IMR-90 (cell line): ENCODE measurements at regions not wholly inside any gene's neighbourhood (a gene's known extent, or its start where the extent isn't known, plus 50 kb on each side); places are given as distances from the start of the nearest gene placed in this dataset. TPM values are rescaled to one million over a fixed set of nuclear protein-coding genes. Genes with fewer than 3 reads are reported as not detected.

ENCODE experiments used
- ATAC-seq: fragments of 200-7000 bp; cut with Tn5 transposase; 2 replicates; pipeline ENCODE4 v1.9.1; 2020; ENCODE audit warnings: low read depth, mild to moderate bottlenecking, moderate library complexity
- BruUV-seq: library from RNA; stranded (reverse); fragments of 400-500 nt; replicated peaks from 2 replicates; lab custom pipeline; 2021; lab: Mats Ljungman, UMichigan
- CTCF ChIA-PET: fragments of 300-600 bp; formaldehyde crosslinking; extraction: SDS; loops from one replicate; lab custom pipeline; 2021; ENCODE audit warnings: antibody characterized with exemption; lab: Yijun Ruan, JAX
- POLR2A ChIA-PET: fragments of 300-600 bp; sonication (Branson Sonifier 250); formaldehyde crosslinking; loops from one replicate; lab custom pipeline; 2022; ENCODE audit warnings: antibody characterized with exemption; ENCODE audit not compliant: unreplicated experiment; lab: Charles Lee
- DNase-seq: peaks from one replicate; pipeline ENCODE4 v3.0.0; 2013
- H2AFZ ChIP-seq: replicated peaks from 2 replicates; pipeline ENCODE3; 2013; ENCODE audit warnings: low read length, mild to moderate bottlenecking; ENCODE audit not compliant: poor library complexity
- H2AK5ac ChIP-seq: 2 replicates; pipeline ENCODE4 v1.6.1; 2013; ENCODE audit warnings: low read depth, low read length, inconsistent platforms
- H2AK9ac ChIP-seq: replicated peaks from 2 replicates; pipeline ENCODE3; 2013; ENCODE audit warnings: mild to moderate bottlenecking, low read depth, low read length, moderate library complexity; ENCODE audit not compliant: poor library complexity
- H2BK120ac ChIP-seq: 2 replicates; pipeline ENCODE4 v1.6.1; 2013; ENCODE audit warnings: low read depth, low read length, inconsistent platforms
- H2BK15ac ChIP-seq: 3 replicates; pipeline ENCODE4 v1.6.1; 2013; ENCODE audit warnings: low read depth, low read length, inconsistent platforms
- H2BK20ac ChIP-seq: 2 replicates; pipeline ENCODE4 v1.6.1; 2013; ENCODE audit warnings: low read depth, mild to moderate bottlenecking, inconsistent platforms, low read length, moderate library complexity
- H2BK5ac ChIP-seq: 2 replicates; pipeline ENCODE4 v1.6.1; 2013; ENCODE audit warnings: mild to moderate bottlenecking, low read depth, low read length, inconsistent platforms; ENCODE audit not compliant: poor library complexity, severe bottlenecking
- H3K14ac ChIP-seq: replicated peaks from 2 replicates; pipeline ENCODE4 v1.6.1; 2013; ENCODE audit warnings: low read depth, low read length, inconsistent platforms
- H3K18ac ChIP-seq: 2 replicates; pipeline ENCODE4 v1.6.1; 2013; ENCODE audit warnings: low read depth, low read length, control low read depth
- H3K23ac ChIP-seq: 2 replicates; pipeline ENCODE4 v1.6.1; 2013; ENCODE audit warnings: low read depth, low read length, inconsistent platforms
- H3K27ac ChIP-seq: 2 replicates; pipeline ENCODE4 v1.5.1; 2013; ENCODE audit warnings: mild to moderate bottlenecking, control low read depth, low read length; ENCODE audit not compliant: insufficient read depth
- H3K27me3 ChIP-seq: 2 replicates; pipeline ENCODE4 v1.6.1; 2013; ENCODE audit warnings: low read length; ENCODE audit not compliant: control insufficient read depth, insufficient read depth
- H3K36me3 ChIP-seq: 2 replicates; pipeline ENCODE4 v1.6.1; 2013; ENCODE audit warnings: low read length, mixed read lengths; ENCODE audit not compliant: control insufficient read depth, insufficient read depth
- H3K4ac ChIP-seq: 2 replicates; pipeline ENCODE4 v1.6.1; 2013; ENCODE audit warnings: low read depth, low read length, inconsistent platforms
- H3K4me1 ChIP-seq: 2 replicates; pipeline ENCODE4 v1.6.1; 2013; ENCODE audit warnings: low read length, mixed read lengths; ENCODE audit not compliant: control insufficient read depth, insufficient read depth
- H3K4me2 ChIP-seq: 2 replicates; pipeline ENCODE4 v1.6.1; 2013; ENCODE audit warnings: low read depth, mild to moderate bottlenecking, control low read depth, low read length, moderate library complexity
- H3K4me3 ChIP-seq: 2 replicates; pipeline ENCODE4 v1.5.1; 2013; ENCODE audit warnings: low read depth, mild to moderate bottlenecking, control low read depth, low read length, moderate library complexity; ENCODE audit not compliant: insufficient read depth
- H3K56ac ChIP-seq: 2 replicates; pipeline ENCODE4 v1.6.1; 2013; ENCODE audit warnings: low read length, inconsistent platforms; ENCODE audit not compliant: insufficient read depth; ENCODE audit errors: extremely low read depth
- H3K79me1 ChIP-seq, 2 experiments: 2 replicates each; pipeline ENCODE4 v1.6.1; 2013; ENCODE audit warnings: low read length in 2 of 2, inconsistent platforms in 1 of 2, low read depth in 1 of 2
- H3K9ac ChIP-seq: 2 replicates; pipeline ENCODE4 v1.6.1; 2013; ENCODE audit warnings: low read depth, low read length, control low read depth
- H3K9me1 ChIP-seq: 2 replicates; pipeline ENCODE4 v1.6.1; 2013; ENCODE audit warnings: low read length, inconsistent platforms; ENCODE audit not compliant: insufficient read depth
- H3K9me3 ChIP-seq: 2 replicates; pipeline ENCODE4 v1.6.1; 2013; ENCODE audit warnings: low read length; ENCODE audit not compliant: control insufficient read depth, insufficient read depth
- H4K20me1 ChIP-seq: 2 replicates; pipeline ENCODE4 v1.6.1; 2013; ENCODE audit warnings: low read length, inconsistent platforms; ENCODE audit not compliant: insufficient read depth
- H4K5ac ChIP-seq: 2 replicates; pipeline ENCODE4 v1.6.1; 2013; ENCODE audit warnings: mild to moderate bottlenecking, low read depth, low read length, control low read depth
- H4K8ac ChIP-seq, 2 experiments: 2 replicates each; pipeline ENCODE4 v1.6.1; 2013; ENCODE audit warnings: low read depth in 2 of 2, low read length in 2 of 2, control low read depth in 1 of 2, inconsistent platforms in 1 of 2
- H4K91ac ChIP-seq: 2 replicates; pipeline ENCODE4 v1.6.1; 2013; ENCODE audit warnings: low read depth, low read length, inconsistent platforms; ENCODE audit not compliant: insufficient read depth
- CHD1 ChIP-seq: IDR thresholded peaks from 2 replicates; pipeline ENCODE4 v1.6.1; 2012; ENCODE audit warnings: low read depth, low read length, improper control_type of control experiment
- FOS ChIP-seq: fragments of 150-350 bp; IDR thresholded peaks from 2 replicates; pipeline ENCODE4 v1.6.1; 2016; ENCODE audit warnings: low read depth, low read length
- WGBS, 2 experiments: methylation state at CpG; one replicate each; pipeline versions ENCODE4 v1.1.5 to v1.1.7; 2013; ENCODE audit warnings: missing lambda C conversion rate in 2 of 2; ENCODE audit not compliant: insufficient read length in 1 of 2; ENCODE audit errors: extremely low coverage in 2 of 2; 5-methylcytosine and 5-hydroxymethylcytosine counted together
- dilution Hi-C: fragments of 300-500 bp; cut with HindIII; formaldehyde crosslinking; loops from one replicate; pipeline ENCODE4 v1.14.3; 2018; ENCODE audit warnings: low sequenced_read_pairs; ENCODE audit not compliant: unreplicated experiment
- in situ Hi-C: fragments of 300-500 bp; cut with MboI; formaldehyde crosslinking; loops from 3 replicates; pipeline ENCODE4 v1.14.3; 2019; ENCODE audit warnings: low sequenced_read_pairs, inconsistent platforms, mixed read lengths
- intact Hi-C: fragments of 100-400 bp; cut with micrococcal nuclease; formaldehyde crosslinking; loops from 2 replicates; pipeline ENCODE4 v1.10.0; 2022
- microRNA-seq, 2 experiments: library from miRNA; stranded (forward) in 1 of 2; unstranded in 1 of 2; fragments of 10-50 nt in 1 of 2; fragments of <30 nt in 1 of 2; gene quantifications in 1 of 2; microRNA quantifications in 1 of 2; one replicate each; pipeline versions ENCODE3 to v1.1.0; 2013 to 2020; ENCODE audit not compliant: insufficient read depth in 1 of 2, insufficient read length in 1 of 2, unreplicated experiment in 1 of 2
- small RNA-seq, 5 experiments: library from RNA; depleted of rRNA; stranded (forward); fragments of <200 nt; gene quantifications; one replicate each; pipeline ENCODE3, GENCODE V24; 2012

GRCh38 chr12:64999148-64999425, 122.0 kb downstream of the WIF1 start:
- no peak overlapping the region for H3K9ac ChIP-seq
- in situ Hi-C loops (no loop called here), dilution Hi-C loops (no loop called here), intact Hi-C loops (no loop called here)
- no peak overlapping the region for H3K4me3 ChIP-seq
- no peak overlapping the region for H3K56ac ChIP-seq
- ATAC-seq (no peak), DNase-seq (no peak)
- no peak overlapping the region for H3K27ac ChIP-seq
- no peak overlapping the region for H3K4ac ChIP-seq
- no peaks in the 10 kb centered on the region for H4K20me1 ChIP-seq
- H2BK120ac ChIP-seq = no peak overlapping the region
- H4K91ac ChIP-seq = no peak overlapping the region
- H3K36me3 ChIP-seq = no peaks in the 10 kb centered on the region
- no peak overlapping the region for H4K8ac ChIP-seq
- H2AK5ac ChIP-seq = no peak overlapping the region
- no CpG with 5 or more reads among the region's 1 CpG for WGBS, 2 experiments
- H2AK9ac ChIP-seq = no peak overlapping the region
- TF ChIP-seq FOS (no peak), CHD1 (no peak)
- no peak overlapping the region for H3K23ac ChIP-seq
- H4K5ac ChIP-seq = no peak overlapping the region
- no peak overlapping the region for H3K18ac ChIP-seq
- H3K4me1 ChIP-seq = no peaks in the 10 kb centered on the region
- H2AFZ ChIP-seq = no peak overlapping the region
- no peaks in the 10 kb centered on the region for H3K9me3 ChIP-seq
- H2BK20ac ChIP-seq = no peak overlapping the region
- no peak overlapping the region for H3K14ac ChIP-seq
- H3K9me1 ChIP-seq = no peaks in the 10 kb centered on the region
- no peak overlapping the region for H2BK15ac ChIP-seq
- H3K79me1 ChIP-seq = no peaks in the 10 kb centered on the region
- H3K4me2 ChIP-seq = no peak overlapping the region
- CTCF ChIA-PET = no interaction called here
- POLR2A ChIA-PET = no interaction called here
- H2BK5ac ChIP-seq = no peak overlapping the region
- H3K27me3 ChIP-seq = peaks cover 6% of the 10 kb centered on the region; the same call in 1 of the 2 replicates
- no TSS peak for BruUV-seq

Small RNAs in the stretch of these regions (microRNA-seq; reads per million reads assigned to microRNA genes)
- gene RNU6ATAC42P (ENCODE audit: insufficient read depth, insufficient read length) = not detected

Small RNAs in the stretch of these regions (small RNA-seq; reads per million reads assigned to genes)
- 0 reads per million in 5 experiments for gene RNU6ATAC42P
